ENCODE measurements at regions not wholly inside any gene's neighbourhood (a gene's known extent, or its start where the extent isn't known, plus 50 kb on each side); places are given as distances from the start of the nearest gene placed in this dataset.

GRCh38 chr12:31835276-31835882 lies 106.6 kb upstream of the AMN1 start:
- TF ChIP-seq CTCF (IDR thresholded peaks at IDR 0.05) (no peak), POLR2A (IDR thresholded peaks at IDR 0.05) (no peak)

All from prostate gland (tissue), 2 donors.